IMR-90 (cell line): ENCODE measurements at regions not wholly inside any gene's neighbourhood (a gene's known extent, or its start where the extent isn't known, plus 50 kb on each side); places are given as distances from the start of the nearest gene placed in this dataset.
A peak's percentile ranks its signal among the peaks of the same experiment; 100 is the strongest.

Source experiments
- ATAC-seq: fragments of 200-7000 bp; cut with Tn5 transposase; 2 replicates; pipeline ENCODE4 v1.9.1; 2020; ENCODE audit warnings: low read depth, mild to moderate bottlenecking, moderate library complexity
- BruUV-seq: library from RNA; stranded (reverse); fragments of 400-500 nt; replicated peaks from 2 replicates; lab custom pipeline; 2021; lab: Mats Ljungman, UMichigan
- CTCF ChIA-PET: fragments of 300-600 bp; formaldehyde crosslinking; extraction: SDS; loops from one replicate; lab custom pipeline; 2021; ENCODE audit warnings: antibody characterized with exemption; lab: Yijun Ruan, JAX
- POLR2A ChIA-PET: fragments of 300-600 bp; sonication (Branson Sonifier 250); formaldehyde crosslinking; loops from one replicate; lab custom pipeline; 2022; ENCODE audit warnings: antibody characterized with exemption; ENCODE audit not compliant: unreplicated experiment; lab: Charles Lee
- DNase-seq: peaks from one replicate; pipeline ENCODE4 v3.0.0; 2013
- H2AFZ ChIP-seq: replicated peaks from 2 replicates; pipeline ENCODE3; 2013; ENCODE audit warnings: low read length, mild to moderate bottlenecking; ENCODE audit not compliant: poor library complexity
- H2AK5ac ChIP-seq: 2 replicates; pipeline ENCODE4 v1.6.1; 2013; ENCODE audit warnings: low read depth, low read length, inconsistent platforms
- H2AK9ac ChIP-seq: replicated peaks from 2 replicates; pipeline ENCODE3; 2013; ENCODE audit warnings: mild to moderate bottlenecking, low read depth, low read length, moderate library complexity; ENCODE audit not compliant: poor library complexity
- H2BK120ac ChIP-seq: 2 replicates; pipeline ENCODE4 v1.6.1; 2013; ENCODE audit warnings: low read depth, low read length, inconsistent platforms
- H2BK15ac ChIP-seq: 3 replicates; pipeline ENCODE4 v1.6.1; 2013; ENCODE audit warnings: low read depth, low read length, inconsistent platforms
- H2BK20ac ChIP-seq: 2 replicates; pipeline ENCODE4 v1.6.1; 2013; ENCODE audit warnings: low read depth, mild to moderate bottlenecking, inconsistent platforms, low read length, moderate library complexity
- H2BK5ac ChIP-seq: 2 replicates; pipeline ENCODE4 v1.6.1; 2013; ENCODE audit warnings: mild to moderate bottlenecking, low read depth, low read length, inconsistent platforms; ENCODE audit not compliant: poor library complexity, severe bottlenecking
- H3K14ac ChIP-seq: replicated peaks from 2 replicates; pipeline ENCODE4 v1.6.1; 2013; ENCODE audit warnings: low read depth, low read length, inconsistent platforms
- H3K18ac ChIP-seq: 2 replicates; pipeline ENCODE4 v1.6.1; 2013; ENCODE audit warnings: low read depth, low read length, control low read depth
- H3K23ac ChIP-seq: 2 replicates; pipeline ENCODE4 v1.6.1; 2013; ENCODE audit warnings: low read depth, low read length, inconsistent platforms
- H3K27ac ChIP-seq: 2 replicates; pipeline ENCODE4 v1.5.1; 2013; ENCODE audit warnings: mild to moderate bottlenecking, control low read depth, low read length; ENCODE audit not compliant: insufficient read depth
- H3K27me3 ChIP-seq: 2 replicates; pipeline ENCODE4 v1.6.1; 2013; ENCODE audit warnings: low read length; ENCODE audit not compliant: control insufficient read depth, insufficient read depth
- H3K36me3 ChIP-seq: 2 replicates; pipeline ENCODE4 v1.6.1; 2013; ENCODE audit warnings: low read length, mixed read lengths; ENCODE audit not compliant: control insufficient read depth, insufficient read depth
- H3K4ac ChIP-seq: 2 replicates; pipeline ENCODE4 v1.6.1; 2013; ENCODE audit warnings: low read depth, low read length, inconsistent platforms
- H3K4me1 ChIP-seq: 2 replicates; pipeline ENCODE4 v1.6.1; 2013; ENCODE audit warnings: low read length, mixed read lengths; ENCODE audit not compliant: control insufficient read depth, insufficient read depth
- H3K4me2 ChIP-seq: 2 replicates; pipeline ENCODE4 v1.6.1; 2013; ENCODE audit warnings: low read depth, mild to moderate bottlenecking, control low read depth, low read length, moderate library complexity
- H3K4me3 ChIP-seq: 2 replicates; pipeline ENCODE4 v1.5.1; 2013; ENCODE audit warnings: low read depth, mild to moderate bottlenecking, control low read depth, low read length, moderate library complexity; ENCODE audit not compliant: insufficient read depth
- H3K56ac ChIP-seq: 2 replicates; pipeline ENCODE4 v1.6.1; 2013; ENCODE audit warnings: low read length, inconsistent platforms; ENCODE audit not compliant: insufficient read depth; ENCODE audit errors: extremely low read depth
- H3K79me1 ChIP-seq, 2 experiments: 2 replicates each; pipeline ENCODE4 v1.6.1; 2013; ENCODE audit warnings: low read length in 2 of 2, inconsistent platforms in 1 of 2, low read depth in 1 of 2
- H3K9ac ChIP-seq: 2 replicates; pipeline ENCODE4 v1.6.1; 2013; ENCODE audit warnings: low read depth, low read length, control low read depth
- H3K9me1 ChIP-seq: 2 replicates; pipeline ENCODE4 v1.6.1; 2013; ENCODE audit warnings: low read length, inconsistent platforms; ENCODE audit not compliant: insufficient read depth
- H3K9me3 ChIP-seq: 2 replicates; pipeline ENCODE4 v1.6.1; 2013; ENCODE audit warnings: low read length; ENCODE audit not compliant: control insufficient read depth, insufficient read depth
- H4K20me1 ChIP-seq: 2 replicates; pipeline ENCODE4 v1.6.1; 2013; ENCODE audit warnings: low read length, inconsistent platforms; ENCODE audit not compliant: insufficient read depth
- H4K5ac ChIP-seq: 2 replicates; pipeline ENCODE4 v1.6.1; 2013; ENCODE audit warnings: mild to moderate bottlenecking, low read depth, low read length, control low read depth
- H4K8ac ChIP-seq, 2 experiments: 2 replicates each; pipeline ENCODE4 v1.6.1; 2013; ENCODE audit warnings: low read depth in 2 of 2, low read length in 2 of 2, control low read depth in 1 of 2, inconsistent platforms in 1 of 2
- H4K91ac ChIP-seq: 2 replicates; pipeline ENCODE4 v1.6.1; 2013; ENCODE audit warnings: low read depth, low read length, inconsistent platforms; ENCODE audit not compliant: insufficient read depth
- CHD1 ChIP-seq: IDR thresholded peaks from 2 replicates; pipeline ENCODE4 v1.6.1; 2012; ENCODE audit warnings: low read depth, low read length, improper control_type of control experiment
- MAFK ChIP-seq: IDR thresholded peaks from 2 replicates; pipeline ENCODE4 v1.6.1; 2012; ENCODE audit warnings: low read depth, low read length, improper control_type of control experiment
- MAZ ChIP-seq: IDR thresholded peaks from 2 replicates; pipeline ENCODE4 v1.6.1; 2012; ENCODE audit warnings: low read depth, mild to moderate bottlenecking, low read length, improper control_type of control experiment, moderate library complexity, borderline replicate concordance
- MXI1 ChIP-seq: IDR thresholded peaks from 2 replicates; pipeline ENCODE4 v1.6.1; 2012; ENCODE audit warnings: low read depth, mild to moderate bottlenecking, low read length, moderate library complexity, borderline replicate concordance
- NFE2L2 ChIP-seq: fragments of 150-350 bp; IDR thresholded peaks from 2 replicates; pipeline ENCODE4 v1.6.1; 2016; ENCODE audit warnings: low read depth, mild to moderate bottlenecking, low read length
- WGBS, 2 experiments: methylation state at CpG; one replicate each; pipeline versions ENCODE4 v1.1.5 to v1.1.7; 2013; ENCODE audit warnings: missing lambda C conversion rate in 2 of 2; ENCODE audit not compliant: insufficient read length in 1 of 2; ENCODE audit errors: extremely low coverage in 2 of 2; 5-methylcytosine and 5-hydroxymethylcytosine counted together
- dilution Hi-C: fragments of 300-500 bp; cut with HindIII; formaldehyde crosslinking; loops from one replicate; pipeline ENCODE4 v1.14.3; 2018; ENCODE audit warnings: low sequenced_read_pairs; ENCODE audit not compliant: unreplicated experiment
- in situ Hi-C: fragments of 300-500 bp; cut with MboI; formaldehyde crosslinking; loops from 3 replicates; pipeline ENCODE4 v1.14.3; 2019; ENCODE audit warnings: low sequenced_read_pairs, inconsistent platforms, mixed read lengths
- intact Hi-C: fragments of 100-400 bp; cut with micrococcal nuclease; formaldehyde crosslinking; loops from 2 replicates; pipeline ENCODE4 v1.10.0; 2022

DNA sequence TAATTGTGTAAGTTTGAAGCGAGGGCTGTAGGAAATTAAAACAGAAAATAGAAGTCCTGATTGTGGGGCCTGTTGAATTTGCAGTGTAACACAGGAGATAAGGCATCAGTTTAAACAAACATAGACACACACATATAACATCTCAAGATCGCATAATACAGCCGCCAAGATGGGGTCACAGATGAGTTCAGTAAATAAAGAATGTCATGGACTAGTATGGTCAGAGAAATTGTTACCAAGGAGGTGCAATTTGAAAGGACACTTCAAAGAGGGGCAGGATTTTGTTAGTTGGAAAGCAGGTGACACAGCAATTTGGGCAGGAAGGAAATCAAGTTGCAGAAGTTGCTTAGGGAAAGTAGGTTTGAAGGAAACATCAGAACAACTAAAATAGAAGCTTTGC, 450.0 kb downstream of the USP25 start:
- Histone ChIP-seq H2BK20ac (no peak overlapping the region), H3K9ac (no peak overlapping the region), H2BK15ac (no peak overlapping the region), H3K4me2 (no peak overlapping the region), H4K8ac (no peak overlapping the region), H3K9me1 (no peaks in the 10 kb centered on the region), H3K4me3 (no peak overlapping the region), H2BK120ac (no peak overlapping the region), H3K9me3 (no peaks in the 10 kb centered on the region), H3K27ac (no peak overlapping the region), H4K20me1 (no peaks in the 10 kb centered on the region), H3K23ac (peak overlapping the region; percentile 25; the same call in 1 of the 2 replicates), H3K14ac (no peak overlapping the region), H2AFZ (no peak overlapping the region), H3K27me3 (no peaks in the 10 kb centered on the region), H4K91ac (no peak overlapping the region), H3K4me1 (no peaks in the 10 kb centered on the region), H3K18ac (no peak overlapping the region), H2AK5ac (no peak overlapping the region), H2AK9ac (no peak overlapping the region), H3K36me3 (no peaks in the 10 kb centered on the region), H3K79me1 (no peaks in the 10 kb centered on the region), H2BK5ac (no peak overlapping the region), H3K56ac (no peak overlapping the region), H4K5ac (no peak overlapping the region), H3K4ac (no peak overlapping the region)
- no TSS peak for BruUV-seq
- no peak for ATAC-seq
- intact Hi-C loops (no loop called here), in situ Hi-C loops (no loop called here), dilution Hi-C loops (no loop called here)
- TF ChIP-seq CHD1 (no peak), MAZ (no peak), MXI1 (no peak), MAFK (no peak), NFE2L2 (no peak)
- no peak for DNase-seq
- ChIA-PET POLR2A (interaction anchor here (1.2 kb wide), 1 partner anchor 10 kb away, joined by 3 read pairs; no protein-coding TSS in a partner anchor), CTCF (no interaction called here)
- no CpG with 5 or more reads among the region's 3 CpGs for WGBS, 2 experiments
